ENCODE measurements at regions not wholly inside any gene's neighbourhood (a gene's known extent, or its start where the extent isn't known, plus 50 kb on each side); places are given as distances from the start of the nearest gene placed in this dataset.
A peak's percentile ranks its signal among the peaks of the same experiment; 100 is the strongest.

- Histone ChIP-seq H4K20me1 (ENCODE audit: insufficient read depth, low read length) (no peaks in the 10 kb centered on the region), H3K9me3 (ENCODE audit: insufficient read depth, low read depth, low read length) (no peaks in the 10 kb centered on the region)
- FAIRE-seq: no peak
These were observed 411.2 kb upstream of the SPTLC3 start for GRCh38 chr20:12597551-12597950.

GRCh38 chr20:12598894-12599293, 409.9 kb upstream of the SPTLC3 start:
- H3K4me2 ChIP-seq (ENCODE audit: low read length): no peak overlapping the region
- H3K27ac ChIP-seq (ENCODE audit: low read depth, low read length): no peak overlapping the region
- FAIRE-seq: no peak
- no peaks in the 10 kb centered on the region for H3K27me3 ChIP-seq (ENCODE audit: insufficient read depth, low read length)
- H3K36me3 Mint-ChIP-seq (ENCODE audit: low read depth, unreplicated experiment): no peaks in the 10 kb centered on the region
- no peaks in the 10 kb centered on the region for H3K27me3 Mint-ChIP-seq (ENCODE audit: low read depth, unreplicated experiment)
- H3K9me3 ChIP-seq (ENCODE audit: insufficient read depth, low read depth, low read length): no peaks in the 10 kb centered on the region
- no peak for DNase-seq (ENCODE audit: low read depth)
- H3K4me1 ChIP-seq (ENCODE audit: insufficient read depth, low read length): no peaks in the 10 kb centered on the region
- H3K4me1 Mint-ChIP-seq (ENCODE audit: low read depth, unreplicated experiment): no peaks in the 10 kb centered on the region
- no peak for TF ChIP-seq EZH2 (IDR thresholded peaks at IDR 0.05; ENCODE audit: insufficient read depth, low read length)
- no peak for TF ChIP-seq CTCF (IDR thresholded peaks at IDR 0.05; ENCODE audit: insufficient read depth, low read depth, low read length)
- H3K9me3 Mint-ChIP-seq (ENCODE audit: unreplicated experiment): no peaks in the 10 kb centered on the region
- H3K27ac Mint-ChIP-seq (ENCODE audit: unreplicated experiment): no peak overlapping the region
- no peak overlapping the region for H2AFZ ChIP-seq (ENCODE audit: low read depth, low read length)
- H3K9ac ChIP-seq (ENCODE audit: low read length): no peak overlapping the region
- no peaks in the 10 kb centered on the region for H3K36me3 ChIP-seq (ENCODE audit: insufficient read depth, low read length)
- no peaks in the 10 kb centered on the region for H3K79me2 ChIP-seq (ENCODE audit: insufficient read depth, low read length)
- peak overlapping the region; percentile 54 for H3K4me3 Mint-ChIP-seq (ENCODE audit: unreplicated experiment)
- H4K20me1 ChIP-seq (ENCODE audit: insufficient read depth, low read length): no peaks in the 10 kb centered on the region
- no peak overlapping the region for H3K4me3 ChIP-seq (ENCODE audit: insufficient read depth, low read depth, low read length)

More at GRCh38 chr20:12597551-12597950, 411.2 kb upstream of the SPTLC3 start:
- Histone ChIP-seq H3K4me1 (ENCODE audit: insufficient read depth, low read length) (no peaks in the 10 kb centered on the region), H3K36me3 (ENCODE audit: insufficient read depth, low read length) (no peaks in the 10 kb centered on the region), H3K4me2 (ENCODE audit: low read length) (no peak overlapping the region), H3K4me3 (ENCODE audit: insufficient read depth, low read depth, low read length) (no peak overlapping the region), H3K27me3 (ENCODE audit: insufficient read depth, low read length) (no peaks in the 10 kb centered on the region), H3K79me2 (ENCODE audit: insufficient read depth, low read length) (no peaks in the 10 kb centered on the region), H3K27ac (ENCODE audit: low read depth, low read length) (no peak overlapping the region), H2AFZ (ENCODE audit: low read depth, low read length) (no peak overlapping the region), H3K9ac (ENCODE audit: low read length) (no peak overlapping the region)
- H3K4me3 Mint-ChIP-seq (ENCODE audit: unreplicated experiment): no peak overlapping the region
- no peak for TF ChIP-seq EZH2 (IDR thresholded peaks at IDR 0.05; ENCODE audit: insufficient read depth, low read length)
- TF ChIP-seq CTCF (IDR thresholded peaks at IDR 0.05; ENCODE audit: insufficient read depth, low read depth, low read length): no peak
- H3K4me1 Mint-ChIP-seq (ENCODE audit: low read depth, unreplicated experiment): no peaks in the 10 kb centered on the region
- H3K36me3 Mint-ChIP-seq (ENCODE audit: low read depth, unreplicated experiment): no peaks in the 10 kb centered on the region
- H3K27me3 Mint-ChIP-seq (ENCODE audit: low read depth, unreplicated experiment): no peaks in the 10 kb centered on the region
- no peak for DNase-seq (ENCODE audit: low read depth)
- no peaks in the 10 kb centered on the region for H3K9me3 Mint-ChIP-seq (ENCODE audit: unreplicated experiment)
- no peak overlapping the region for H3K27ac Mint-ChIP-seq (ENCODE audit: unreplicated experiment)

- no peaks in the 10 kb centered on the region for H3K27me3 Mint-ChIP-seq (ENCODE audit: low read depth, unreplicated experiment)
- FAIRE-seq: no peak
- TF ChIP-seq CTCF (IDR thresholded peaks at IDR 0.05; ENCODE audit: insufficient read depth, low read depth, low read length) (no peak), EZH2 (IDR thresholded peaks at IDR 0.05; ENCODE audit: insufficient read depth, low read length) (no peak)
These were observed 409.3 kb upstream of the SPTLC3 start for GRCh38 chr20:12599494-12599893.

More at GRCh38 chr20:12599494-12599893, 409.3 kb upstream of the SPTLC3 start:
- Histone ChIP-seq H3K27ac (ENCODE audit: low read depth, low read length) (no peak overlapping the region), H2AFZ (ENCODE audit: low read depth, low read length) (no peak overlapping the region), H3K36me3 (ENCODE audit: insufficient read depth, low read length) (no peaks in the 10 kb centered on the region), H3K4me3 (ENCODE audit: insufficient read depth, low read depth, low read length) (no peak overlapping the region), H3K9me3 (ENCODE audit: insufficient read depth, low read depth, low read length) (no peaks in the 10 kb centered on the region), H3K4me2 (ENCODE audit: low read length) (no peak overlapping the region), H4K20me1 (ENCODE audit: insufficient read depth, low read length) (no peaks in the 10 kb centered on the region), H3K79me2 (ENCODE audit: insufficient read depth, low read length) (no peaks in the 10 kb centered on the region), H3K4me1 (ENCODE audit: insufficient read depth, low read length) (no peaks in the 10 kb centered on the region), H3K27me3 (ENCODE audit: insufficient read depth, low read length) (no peaks in the 10 kb centered on the region), H3K9ac (ENCODE audit: low read length) (no peak overlapping the region)
- Mint-ChIP-seq H3K36me3 (ENCODE audit: low read depth, unreplicated experiment) (no peaks in the 10 kb centered on the region), H3K4me1 (ENCODE audit: low read depth, unreplicated experiment) (no peaks in the 10 kb centered on the region), H3K4me3 (ENCODE audit: unreplicated experiment) (no peak overlapping the region), H3K27ac (ENCODE audit: unreplicated experiment) (no peak overlapping the region), H3K9me3 (ENCODE audit: unreplicated experiment) (no peaks in the 10 kb centered on the region)
- DNase-seq (ENCODE audit: low read depth): no peak
